Stimulated activated CD4-positive, alpha-beta T cell treated with anti-CD3 and anti-CD28 coated beads, Interleukin-15, amount 100 ng/mL, for 48 hours (primary cell): ENCODE measurements at regions not wholly inside any gene's neighbourhood (a gene's known extent, or its start where the extent isn't known, plus 50 kb on each side); places are given as distances from the start of the nearest gene placed in this dataset.
"Not testable (repeated sequence)": the region's sequence is repeated elsewhere in the genome, so short reads cannot be mapped to it uniquely, and the experiment has no call there.

ENCODE experiments used
- DNase-seq, 2 donors: peaks; one replicate each; pipeline ENCODE4 v3.0.0-alpha.2; 2020; ENCODE audit warnings: low read depth in 2 of 2

GRCh38 chr5:1983401-1983800, 100.7 kb upstream of the IRX4 start:
- DNase-seq = no peak

GRCh38 chr5:1982561-1982960, 99.8 kb upstream of the IRX4 start:
- DNase-seq = not testable (repeated sequence)

- DNase-seq = no peak
Measured at GRCh38 chr5:1975898-1976765, 93.4 kb upstream of the IRX4 start.

GRCh38 chr5:1975406-1975715, 92.6 kb upstream of the IRX4 start:
- no peak for DNase-seq

- no peak for DNase-seq
Measured at GRCh38 chr5:1974501-1975405, 92.0 kb upstream of the IRX4 start.

GRCh38 chr5:1974081-1974480, 91.4 kb upstream of the IRX4 start:
- no peak for DNase-seq

- no peak for DNase-seq
Measured at GRCh38 chr5:1973391-1974013, 90.8 kb upstream of the IRX4 start.

GRCh38 chr5:1971944-1972343, 89.2 kb upstream of the IRX4 start:
- no peak for DNase-seq

GRCh38 chr5:1967736-1968135, 85.0 kb upstream of the IRX4 start:
- no peak for DNase-seq

GRCh38 chr5:1966461-1966860, 83.7 kb upstream of the IRX4 start:
- no peak for DNase-seq

- no peak for DNase-seq
Measured at GRCh38 chr5:1965925-1966324, 83.2 kb upstream of the IRX4 start.

GRCh38 chr5:1963941-1964451, 81.3 kb upstream of the IRX4 start:
- no peak for DNase-seq

- DNase-seq = no peak
Measured at GRCh38 chr5:1963358-1963757, 80.6 kb upstream of the IRX4 start.

- no peak for DNase-seq
Measured at GRCh38 chr5:1962619-1963355, 80.1 kb upstream of the IRX4 start.

GRCh38 chr5:1961952-1962595, 79.3 kb upstream of the IRX4 start:
- no peak for DNase-seq

- no peak for DNase-seq
Measured at GRCh38 chr5:1961304-1961946, 78.7 kb upstream of the IRX4 start.

GRCh38 chr5:1960595-1961303, 78.0 kb upstream of the IRX4 start:
- no peak for DNase-seq

- no peak for DNase-seq
Measured at GRCh38 chr5:1959725-1960581, 77.2 kb upstream of the IRX4 start.

- DNase-seq = no peak
Measured at GRCh38 chr5:1959231-1959630, 76.5 kb upstream of the IRX4 start.
